H9 (cell line): ENCODE measurements at regions not wholly inside any gene's neighbourhood (a gene's known extent, or its start where the extent isn't known, plus 50 kb on each side); places are given as distances from the start of the nearest gene placed in this dataset.

Experiments
- DNase-seq: peaks from one replicate; pipeline ENCODE4 v3.0.0-alpha.2; 2017
- H2AFZ ChIP-seq: one replicate; pipeline ENCODE4 v1.6.1; 2013; ENCODE audit warnings: mild to moderate bottlenecking, low read length, control low read depth, moderate library complexity
- H2AK5ac ChIP-seq: 2 replicates; pipeline ENCODE4 v1.6.1; 2013; ENCODE audit warnings: low read length, control low read depth, mixed read lengths; ENCODE audit not compliant: insufficient read length
- H2BK120ac ChIP-seq: one replicate; pipeline ENCODE4 v1.6.1; 2013; ENCODE audit warnings: low read depth, mild to moderate bottlenecking, low read length, control low read depth, inconsistent platforms; ENCODE audit not compliant: poor library complexity, severe bottlenecking
- H2BK12ac ChIP-seq: 2 replicates; pipeline ENCODE4 v1.6.1; 2013; ENCODE audit warnings: low read length, control low read depth, mixed read lengths, low read depth; ENCODE audit not compliant: insufficient read length
- H2BK15ac ChIP-seq: 2 replicates; pipeline ENCODE4 v1.6.1; 2013; ENCODE audit warnings: low read depth, low read length, control low read depth
- H2BK20ac ChIP-seq: one replicate; pipeline ENCODE4 v1.6.1; 2013; ENCODE audit warnings: low read depth, mild to moderate bottlenecking, low read length, control low read depth, inconsistent platforms; ENCODE audit not compliant: poor library complexity, severe bottlenecking
- H2BK5ac ChIP-seq: 2 replicates; pipeline ENCODE4 v1.6.1; 2013; ENCODE audit warnings: low read length, control low read depth, mixed read lengths; ENCODE audit not compliant: insufficient read length
- H3K14ac ChIP-seq: 2 replicates; pipeline ENCODE4 v1.6.1; 2013; ENCODE audit warnings: low read length, control low read depth; ENCODE audit not compliant: insufficient read depth
- H3K18ac ChIP-seq: 2 replicates; pipeline ENCODE4 v1.6.1; 2013; ENCODE audit warnings: low read depth, mild to moderate bottlenecking, mixed read lengths, low read length, control low read depth; ENCODE audit not compliant: insufficient read length
- H3K23ac ChIP-seq: 2 replicates; pipeline ENCODE4 v1.6.1; 2013; ENCODE audit warnings: low read length, control low read depth, mixed read lengths, low read depth; ENCODE audit not compliant: insufficient read length
- H3K23me2 ChIP-seq: 2 replicates; pipeline ENCODE4 v1.6.1; 2013; ENCODE audit warnings: low read depth, mild to moderate bottlenecking, mixed read lengths, low read length, control low read depth; ENCODE audit not compliant: insufficient read length, poor library complexity, severe bottlenecking
- H3K27ac ChIP-seq: 2 replicates; pipeline ENCODE4 v1.5.1; 2013; ENCODE audit warnings: low read length, control low read depth, mixed read lengths, low read depth; ENCODE audit not compliant: insufficient read length
- H3K27me3 ChIP-seq: 2 replicates; pipeline ENCODE4 v1.6.1; 2013; ENCODE audit warnings: low read length, control low read depth, inconsistent platforms; ENCODE audit not compliant: insufficient read depth
- H3K4ac ChIP-seq: 2 replicates; pipeline ENCODE4 v1.6.1; 2013; ENCODE audit warnings: low read depth, mild to moderate bottlenecking, control low read depth, inconsistent platforms, low read length, moderate library complexity
- H3K4me1 ChIP-seq: 2 replicates; pipeline ENCODE4 v1.6.1; 2013; ENCODE audit warnings: low read length, control low read depth, inconsistent platforms; ENCODE audit not compliant: insufficient read depth
- H3K4me2 ChIP-seq: 2 replicates; pipeline ENCODE4 v1.6.1; 2013; ENCODE audit warnings: low read length, control low read depth, mixed read lengths; ENCODE audit not compliant: insufficient read length, insufficient read depth
- H3K56ac ChIP-seq: 2 replicates; pipeline ENCODE4 v1.6.1; 2013; ENCODE audit warnings: low read depth, mild to moderate bottlenecking, mixed read lengths, low read length, control low read depth; ENCODE audit not compliant: insufficient read length
- H3K79me1 ChIP-seq: 2 replicates; pipeline ENCODE4 v1.6.1; 2013; ENCODE audit warnings: low read depth, mild to moderate bottlenecking, moderate library complexity, low read length, control low read depth, inconsistent platforms; ENCODE audit not compliant: insufficient read depth, poor library complexity, severe bottlenecking
- H3K79me2 ChIP-seq: 2 replicates; pipeline ENCODE4 v1.6.1; 2013; ENCODE audit warnings: low read length, control low read depth, inconsistent platforms; ENCODE audit not compliant: insufficient read depth
- H3K9ac ChIP-seq: 2 replicates; pipeline ENCODE4 v1.6.1; 2013; ENCODE audit warnings: low read length, control low read depth, mixed read lengths; ENCODE audit not compliant: insufficient read length; ENCODE audit errors: extremely low read depth
- H3K9me3 ChIP-seq: one replicate; pipeline ENCODE4 v1.6.1; 2013; ENCODE audit warnings: low read depth, low read length, inconsistent platforms; ENCODE audit not compliant: control insufficient read depth
- H3T11ph ChIP-seq: one replicate; pipeline ENCODE4 v1.6.1; 2013; ENCODE audit warnings: mild to moderate bottlenecking, low read length, control low read depth, inconsistent platforms
- H4K20me1 ChIP-seq: one replicate; pipeline ENCODE4 v1.6.1; 2013; ENCODE audit not compliant: control insufficient read depth, insufficient read length, insufficient read depth
- H4K5ac ChIP-seq: 2 replicates; pipeline ENCODE4 v1.6.1; 2013; ENCODE audit warnings: low read depth, mild to moderate bottlenecking, mixed read lengths, low read length, control low read depth; ENCODE audit not compliant: insufficient read length
- H4K8ac ChIP-seq: replicated peaks from 2 replicates; pipeline ENCODE4 v1.6.1; 2013; ENCODE audit warnings: low read length, control low read depth, mixed read lengths, low read depth; ENCODE audit not compliant: insufficient read length
- H4K91ac ChIP-seq: 2 replicates; pipeline ENCODE4 v1.6.1; 2013; ENCODE audit warnings: low read depth, mild to moderate bottlenecking, moderate library complexity, mixed read lengths, low read length, control low read depth; ENCODE audit not compliant: insufficient read length
- H3K27ac Mint-ChIP-seq, 3 experiments: 2 replicates in 2 of 3; 3 replicates in 1 of 3; pipeline ENCODE4 v1.8.0; 2020 to 2021; ENCODE audit warnings: mixed read lengths in 3 of 3, mild to moderate bottlenecking in 1 of 3, moderate library complexity in 1 of 3
- H3K27me3 Mint-ChIP-seq: 2 replicates; pipeline ENCODE4 v1.8.0; 2021; ENCODE audit warnings: low read depth, mild to moderate bottlenecking, moderate library complexity, mixed read lengths
- H3K36me3 Mint-ChIP-seq, 3 experiments: 2 replicates in 2 of 3; 3 replicates in 1 of 3; pipeline ENCODE4 v1.8.0; 2020 to 2021; ENCODE audit warnings: low read depth in 3 of 3, mixed read lengths in 3 of 3; ENCODE audit not compliant: insufficient read depth in 1 of 3
- H3K4me1 Mint-ChIP-seq, 2 experiments: 2 replicates each; pipeline ENCODE4 v1.8.0; 2020; ENCODE audit warnings: mixed read lengths in 2 of 2
- H3K4me3 Mint-ChIP-seq, 2 experiments: 2 replicates in 1 of 2; 3 replicates in 1 of 2; pipeline ENCODE4 v1.8.0; 2020 to 2021; ENCODE audit warnings: mild to moderate bottlenecking in 2 of 2, mixed read lengths in 2 of 2, moderate library complexity in 1 of 2
- H3K9me3 Mint-ChIP-seq, 2 experiments: 2 replicates in 1 of 2; 3 replicates in 1 of 2; pipeline ENCODE4 v1.8.0; 2020; ENCODE audit warnings: mild to moderate bottlenecking in 2 of 2, mixed read lengths in 2 of 2, moderate library complexity in 1 of 2
- WGBS: extraction: QIAGEN DNeasy Blood & Tissue Kit; methylation state at CpG from one replicate; pipeline ENCODE4 v1.1.7; 2013; ENCODE audit warnings: missing lambda C conversion rate, low lambda C conversion rate, mixed read lengths; ENCODE audit not compliant: insufficient read length; ENCODE audit errors: extremely low coverage; 5-methylcytosine and 5-hydroxymethylcytosine counted together
- TF ChIP-seq, protein P1 (sequence below): fragments of 200-600 bp; sonication (generic); conservative IDR thresholded peaks from 3 replicates; pipeline ENCODE4 v1.8.0; 2021; ENCODE audit warnings: antibody characterized with exemption, mild to moderate bottlenecking

GRCh38 chr1:39090757-39091380, 64.7 kb downstream of the NDUFS5 start:
- H3K14ac ChIP-seq: no peak overlapping the region
- TF ChIP-seq, protein P1, sequence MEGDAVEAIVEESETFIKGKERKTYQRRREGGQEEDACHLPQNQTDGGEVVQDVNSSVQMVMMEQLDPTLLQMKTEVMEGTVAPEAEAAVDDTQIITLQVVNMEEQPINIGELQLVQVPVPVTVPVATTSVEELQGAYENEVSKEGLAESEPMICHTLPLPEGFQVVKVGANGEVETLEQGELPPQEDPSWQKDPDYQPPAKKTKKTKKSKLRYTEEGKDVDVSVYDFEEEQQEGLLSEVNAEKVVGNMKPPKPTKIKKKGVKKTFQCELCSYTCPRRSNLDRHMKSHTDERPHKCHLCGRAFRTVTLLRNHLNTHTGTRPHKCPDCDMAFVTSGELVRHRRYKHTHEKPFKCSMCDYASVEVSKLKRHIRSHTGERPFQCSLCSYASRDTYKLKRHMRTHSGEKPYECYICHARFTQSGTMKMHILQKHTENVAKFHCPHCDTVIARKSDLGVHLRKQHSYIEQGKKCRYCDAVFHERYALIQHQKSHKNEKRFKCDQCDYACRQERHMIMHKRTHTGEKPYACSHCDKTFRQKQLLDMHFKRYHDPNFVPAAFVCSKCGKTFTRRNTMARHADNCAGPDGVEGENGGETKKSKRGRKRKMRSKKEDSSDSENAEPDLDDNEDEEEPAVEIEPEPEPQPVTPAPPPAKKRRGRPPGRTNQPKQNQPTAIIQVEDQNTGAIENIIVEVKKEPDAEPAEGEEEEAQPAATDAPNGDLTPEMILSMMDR: no peak
- H3K27ac Mint-ChIP-seq: no peak overlapping the region; a peak in 1 of 7 replicates
- no peak overlapping the region for H4K8ac ChIP-seq
- H2BK120ac ChIP-seq: no peak overlapping the region
- H3K36me3 Mint-ChIP-seq: peaks cover 0 to 6% (median 3%) of the 10 kb centered on the region in 3 experiments; a peak in 3 of 7 replicates
- H3K4ac ChIP-seq: no peak overlapping the region
- no peak overlapping the region for H3K4me2 ChIP-seq
- no peak overlapping the region for H3K18ac ChIP-seq
- H3K56ac ChIP-seq: no peak overlapping the region
- no peak overlapping the region for H2BK20ac ChIP-seq
- H3K4me3 Mint-ChIP-seq: no peak overlapping the region
- H3K79me1 ChIP-seq: no peaks in the 10 kb centered on the region
- H3K23me2 ChIP-seq: no peaks in the 10 kb centered on the region
- H2BK15ac ChIP-seq: no peak overlapping the region; the same call in 1 of the 2 replicates
- no peak overlapping the region for H4K91ac ChIP-seq
- H4K20me1 ChIP-seq: no peaks in the 10 kb centered on the region
- H3K79me2 ChIP-seq: no peaks in the 10 kb centered on the region
- no peak overlapping the region for H4K5ac ChIP-seq
- H3K27me3 ChIP-seq: no peaks in the 10 kb centered on the region
- H3K9ac ChIP-seq: no peak overlapping the region
- H3K9me3 ChIP-seq: no peaks in the 10 kb centered on the region
- no peak for DNase-seq
- no peak overlapping the region for H2AFZ ChIP-seq
- no peak overlapping the region for H3K23ac ChIP-seq
- H3K4me1 Mint-ChIP-seq: peaks cover 17 to 20% of the 10 kb centered on the region in 2 experiments; a peak in 3 of 4 replicates
- H2BK5ac ChIP-seq: no peak overlapping the region
- H3K27me3 Mint-ChIP-seq: peaks cover 4% of the 10 kb centered on the region; the same call in 1 of the 2 replicates
- H3K4me1 ChIP-seq: no peaks in the 10 kb centered on the region
- no peaks in the 10 kb centered on the region for H3K9me3 Mint-ChIP-seq
- H2AK5ac ChIP-seq: no peak overlapping the region
- H2BK12ac ChIP-seq: no peak overlapping the region
- no peak overlapping the region for H3K27ac ChIP-seq
- WGBS: no CpG with 5 or more reads among the region's 3 CpGs
- H3T11ph ChIP-seq: no peak overlapping the region
